ENCODE measurements at regions not wholly inside any gene's neighbourhood (a gene's known extent, or its start where the extent isn't known, plus 50 kb on each side); places are given as distances from the start of the nearest gene placed in this dataset.

DNA sequence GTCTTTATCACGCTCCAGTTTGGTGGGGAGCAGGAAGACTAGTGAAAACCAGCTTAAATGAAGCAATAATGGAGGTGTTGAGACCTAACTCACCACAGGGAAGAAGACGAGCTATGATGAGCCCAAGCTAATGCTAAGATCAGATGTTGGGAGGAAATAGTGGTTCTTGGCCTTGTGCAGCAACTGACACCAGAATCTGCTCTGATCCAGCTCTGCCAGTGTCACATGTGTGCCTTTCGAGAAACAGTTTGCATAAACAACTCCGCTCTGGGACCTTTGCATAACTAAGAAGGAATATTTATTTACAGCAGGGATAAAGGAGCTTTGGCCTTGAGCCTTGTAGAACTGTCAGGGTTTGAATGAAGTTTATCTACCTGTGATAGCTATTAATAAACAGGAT lies 369.4 kb upstream of the CCDC196 start:
- TF ChIP-seq, protein P1, sequence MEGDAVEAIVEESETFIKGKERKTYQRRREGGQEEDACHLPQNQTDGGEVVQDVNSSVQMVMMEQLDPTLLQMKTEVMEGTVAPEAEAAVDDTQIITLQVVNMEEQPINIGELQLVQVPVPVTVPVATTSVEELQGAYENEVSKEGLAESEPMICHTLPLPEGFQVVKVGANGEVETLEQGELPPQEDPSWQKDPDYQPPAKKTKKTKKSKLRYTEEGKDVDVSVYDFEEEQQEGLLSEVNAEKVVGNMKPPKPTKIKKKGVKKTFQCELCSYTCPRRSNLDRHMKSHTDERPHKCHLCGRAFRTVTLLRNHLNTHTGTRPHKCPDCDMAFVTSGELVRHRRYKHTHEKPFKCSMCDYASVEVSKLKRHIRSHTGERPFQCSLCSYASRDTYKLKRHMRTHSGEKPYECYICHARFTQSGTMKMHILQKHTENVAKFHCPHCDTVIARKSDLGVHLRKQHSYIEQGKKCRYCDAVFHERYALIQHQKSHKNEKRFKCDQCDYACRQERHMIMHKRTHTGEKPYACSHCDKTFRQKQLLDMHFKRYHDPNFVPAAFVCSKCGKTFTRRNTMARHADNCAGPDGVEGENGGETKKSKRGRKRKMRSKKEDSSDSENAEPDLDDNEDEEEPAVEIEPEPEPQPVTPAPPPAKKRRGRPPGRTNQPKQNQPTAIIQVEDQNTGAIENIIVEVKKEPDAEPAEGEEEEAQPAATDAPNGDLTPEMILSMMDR (IDR thresholded peaks at IDR 0.05 in 8 of 11, conservative IDR thresholded peaks at IDR 0.05 in 3 of 11) = no peak
- no peak for TF ChIP-seq POLR2A (IDR thresholded peaks at IDR 0.05)
- no peak for TF ChIP-seq POLR2AphosphoS5 (IDR thresholded peaks at IDR 0.05)
